Panc1 (cell line): ENCODE measurements at regions not wholly inside any gene's neighbourhood (a gene's known extent, or its start where the extent isn't known, plus 50 kb on each side); places are given as distances from the start of the nearest gene placed in this dataset.
"Not testable (repeated sequence)": the region's sequence is repeated elsewhere in the genome, so short reads cannot be mapped to it uniquely, and the experiment has no call there.

Source experiments
- POLR2AphosphoS5 ChIP-seq: IDR thresholded peaks from 2 replicates; pipeline ENCODE4 v1.6.1; 2012; ENCODE audit warnings: mild to moderate bottlenecking, low read depth, low read length, moderate library complexity
- SIN3A ChIP-seq: IDR thresholded peaks from 2 replicates; pipeline ENCODE4 v1.6.1; 2012; ENCODE audit warnings: low read depth, mild to moderate bottlenecking, low read length, moderate library complexity, borderline replicate concordance; ENCODE audit not compliant: insufficient read depth
- TCF7L2 ChIP-seq: IDR thresholded peaks from 2 replicates; pipeline ENCODE4 v1.6.1; 2011; ENCODE audit warnings: mild to moderate bottlenecking, low read depth, low read length, inconsistent platforms
- TF ChIP-seq, protein P1 (sequence below): fragments of 450-650 bp; IDR thresholded peaks from 2 replicates; pipeline ENCODE4 v1.5.1; 2017; ENCODE audit warnings: mild to moderate bottlenecking
- TF ChIP-seq, protein P2 (sequence below), 2 experiments: IDR thresholded peaks; 2 replicates each; pipeline ENCODE4 v1.6.1; 2011 to 2012; ENCODE audit warnings: low read depth in 2 of 2, control low read depth in 1 of 2, low read length in 1 of 2, mild to moderate bottlenecking in 1 of 2, moderate library complexity in 1 of 2; ENCODE audit not compliant: insufficient read depth in 1 of 2

DNA sequence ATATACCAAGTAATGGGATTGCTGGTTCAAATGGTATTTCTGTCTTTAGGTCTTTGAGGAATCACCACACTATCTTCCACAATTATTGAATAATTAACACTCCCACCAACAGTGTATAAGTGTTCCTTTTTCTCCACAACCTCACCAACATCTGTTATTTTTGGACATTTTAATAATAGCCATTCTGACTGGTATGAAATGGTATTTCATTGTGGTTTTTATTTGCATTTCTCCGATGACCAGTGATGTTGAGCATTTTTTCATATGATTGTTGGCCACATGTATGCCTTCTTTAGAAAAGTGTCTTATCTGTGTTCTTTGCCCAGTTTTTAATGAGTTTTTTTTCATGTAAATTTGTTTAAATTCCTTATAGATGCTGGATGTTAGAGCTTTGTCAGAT is 83.4 kb downstream of the RPL10L start:
- TF ChIP-seq, protein P1, sequence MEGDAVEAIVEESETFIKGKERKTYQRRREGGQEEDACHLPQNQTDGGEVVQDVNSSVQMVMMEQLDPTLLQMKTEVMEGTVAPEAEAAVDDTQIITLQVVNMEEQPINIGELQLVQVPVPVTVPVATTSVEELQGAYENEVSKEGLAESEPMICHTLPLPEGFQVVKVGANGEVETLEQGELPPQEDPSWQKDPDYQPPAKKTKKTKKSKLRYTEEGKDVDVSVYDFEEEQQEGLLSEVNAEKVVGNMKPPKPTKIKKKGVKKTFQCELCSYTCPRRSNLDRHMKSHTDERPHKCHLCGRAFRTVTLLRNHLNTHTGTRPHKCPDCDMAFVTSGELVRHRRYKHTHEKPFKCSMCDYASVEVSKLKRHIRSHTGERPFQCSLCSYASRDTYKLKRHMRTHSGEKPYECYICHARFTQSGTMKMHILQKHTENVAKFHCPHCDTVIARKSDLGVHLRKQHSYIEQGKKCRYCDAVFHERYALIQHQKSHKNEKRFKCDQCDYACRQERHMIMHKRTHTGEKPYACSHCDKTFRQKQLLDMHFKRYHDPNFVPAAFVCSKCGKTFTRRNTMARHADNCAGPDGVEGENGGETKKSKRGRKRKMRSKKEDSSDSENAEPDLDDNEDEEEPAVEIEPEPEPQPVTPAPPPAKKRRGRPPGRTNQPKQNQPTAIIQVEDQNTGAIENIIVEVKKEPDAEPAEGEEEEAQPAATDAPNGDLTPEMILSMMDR: not testable (repeated sequence)
- TF ChIP-seq POLR2AphosphoS5, TCF7L2, SIN3A: not testable (repeated sequence)
- TF ChIP-seq, protein P2, sequence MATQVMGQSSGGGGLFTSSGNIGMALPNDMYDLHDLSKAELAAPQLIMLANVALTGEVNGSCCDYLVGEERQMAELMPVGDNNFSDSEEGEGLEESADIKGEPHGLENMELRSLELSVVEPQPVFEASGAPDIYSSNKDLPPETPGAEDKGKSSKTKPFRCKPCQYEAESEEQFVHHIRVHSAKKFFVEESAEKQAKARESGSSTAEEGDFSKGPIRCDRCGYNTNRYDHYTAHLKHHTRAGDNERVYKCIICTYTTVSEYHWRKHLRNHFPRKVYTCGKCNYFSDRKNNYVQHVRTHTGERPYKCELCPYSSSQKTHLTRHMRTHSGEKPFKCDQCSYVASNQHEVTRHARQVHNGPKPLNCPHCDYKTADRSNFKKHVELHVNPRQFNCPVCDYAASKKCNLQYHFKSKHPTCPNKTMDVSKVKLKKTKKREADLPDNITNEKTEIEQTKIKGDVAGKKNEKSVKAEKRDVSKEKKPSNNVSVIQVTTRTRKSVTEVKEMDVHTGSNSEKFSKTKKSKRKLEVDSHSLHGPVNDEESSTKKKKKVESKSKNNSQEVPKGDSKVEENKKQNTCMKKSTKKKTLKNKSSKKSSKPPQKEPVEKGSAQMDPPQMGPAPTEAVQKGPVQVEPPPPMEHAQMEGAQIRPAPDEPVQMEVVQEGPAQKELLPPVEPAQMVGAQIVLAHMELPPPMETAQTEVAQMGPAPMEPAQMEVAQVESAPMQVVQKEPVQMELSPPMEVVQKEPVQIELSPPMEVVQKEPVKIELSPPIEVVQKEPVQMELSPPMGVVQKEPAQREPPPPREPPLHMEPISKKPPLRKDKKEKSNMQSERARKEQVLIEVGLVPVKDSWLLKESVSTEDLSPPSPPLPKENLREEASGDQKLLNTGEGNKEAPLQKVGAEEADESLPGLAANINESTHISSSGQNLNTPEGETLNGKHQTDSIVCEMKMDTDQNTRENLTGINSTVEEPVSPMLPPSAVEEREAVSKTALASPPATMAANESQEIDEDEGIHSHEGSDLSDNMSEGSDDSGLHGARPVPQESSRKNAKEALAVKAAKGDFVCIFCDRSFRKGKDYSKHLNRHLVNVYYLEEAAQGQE (IDR thresholded peaks at IDR 0.05; ENCODE audit: insufficient read depth in 1 of 2, low read depth in 2 of 2, low read length in 1 of 2): not testable (repeated sequence)
